A673 (cell line): ENCODE measurements at regions not wholly inside any gene's neighbourhood (a gene's known extent, or its start where the extent isn't known, plus 50 kb on each side); places are given as distances from the start of the nearest gene placed in this dataset.

Source experiments
- BruUV-seq: library from RNA; stranded (reverse); fragments of 400-500 nt; replicated peaks from 2 replicates; lab custom pipeline; 2021; lab: Mats Ljungman, UMichigan
- CTCF ChIA-PET: fragments of 300-600 bp; sonication (Branson Sonifier 250); formaldehyde crosslinking; loops from one replicate; lab custom pipeline; 2022; ENCODE audit warnings: antibody characterized with exemption; lab: Charles Lee
- POLR2A ChIA-PET: fragments of 300-600 bp; sonication (Branson Sonifier 250); formaldehyde crosslinking; loops from one replicate; lab custom pipeline; 2022; ENCODE audit warnings: antibody characterized with exemption; ENCODE audit not compliant: low non-redundant PET; lab: Charles Lee
- DNase-seq: peaks from one replicate; pipeline ENCODE4 v3.0.0-alpha.2; 2015; ENCODE audit warnings: low spot score
- H3K27ac ChIP-seq: fragments of 200-600 bp; sonication (generic); 2 replicates; pipeline ENCODE4 v1.5.1; 2016; ENCODE audit warnings: mixed run types, low read depth, mild to moderate bottlenecking, mixed read lengths, antibody characterized with exemption, low read length; ENCODE audit not compliant: poor library complexity, severe bottlenecking
- H3K27me3 ChIP-seq: fragments of 200-600 bp; sonication (generic); replicated peaks from 2 replicates; pipeline ENCODE4 v1.6.1; 2017; ENCODE audit warnings: mixed run types, low read depth, mild to moderate bottlenecking, mixed read lengths, antibody characterized with exemption, low read length; ENCODE audit not compliant: insufficient read depth, poor library complexity
- H3K36me3 ChIP-seq: fragments of 200-600 bp; sonication (generic); 2 replicates; pipeline ENCODE4 v1.6.1; 2016; ENCODE audit warnings: mixed run types, mild to moderate bottlenecking, mixed read lengths, antibody characterized with exemption, low read length; ENCODE audit not compliant: insufficient read depth, poor library complexity, severe bottlenecking
- H3K4me1 ChIP-seq: fragments of 200-600 bp; sonication (generic); 2 replicates; pipeline ENCODE4 v1.6.1; 2017; ENCODE audit warnings: mixed run types, mild to moderate bottlenecking, mixed read lengths, antibody characterized with exemption, low read length; ENCODE audit not compliant: insufficient read depth, poor library complexity, severe bottlenecking
- H3K4me3 ChIP-seq: fragments of 200-600 bp; sonication (generic); 2 replicates; pipeline ENCODE4 v1.5.1; 2016; ENCODE audit warnings: low read depth, mixed run types, mild to moderate bottlenecking, mixed read lengths, low read length; ENCODE audit not compliant: poor library complexity, severe bottlenecking
- H3K9me3 ChIP-seq: fragments of 200-600 bp; sonication (generic); 2 replicates; pipeline ENCODE4 v1.6.1; 2016; ENCODE audit warnings: mixed run types, low read depth, mild to moderate bottlenecking, mixed read lengths, antibody characterized with exemption, low read length; ENCODE audit not compliant: poor library complexity, severe bottlenecking
- CTCF ChIP-seq: fragments of 300-800, 200-600 bp; sonication (generic); conservative IDR thresholded peaks from 2 replicates; pipeline ENCODE4 v1.5.1; 2017; ENCODE audit warnings: low read depth, mild to moderate bottlenecking, antibody characterized with exemption, low read length, moderate library complexity, mixed read lengths
- EZH2 ChIP-seq: fragments of 200-600 bp; sonication (generic); IDR thresholded peaks from 2 replicates; pipeline ENCODE4 v1.6.1; 2017; ENCODE audit warnings: borderline replicate concordance, low read depth, mild to moderate bottlenecking, mixed read lengths, antibody characterized with exemption, low read length; ENCODE audit not compliant: poor library complexity, severe bottlenecking
- intact Hi-C: fragments of 100-400 bp; cut with micrococcal nuclease; formaldehyde crosslinking; loops from one replicate; pipeline ENCODE4 v1.10.0; 2022; ENCODE audit not compliant: unreplicated experiment

- H3K27ac ChIP-seq = no peak overlapping the region
- no peak for TF ChIP-seq CTCF
- no peak for TF ChIP-seq EZH2
- CTCF ChIA-PET = no interaction called here
- H3K4me1 ChIP-seq = no peaks in the 10 kb centered on the region
- H3K4me3 ChIP-seq = no peak overlapping the region
- intact Hi-C loops = no loop called here
- no peaks in the 10 kb centered on the region for H3K36me3 ChIP-seq
- BruUV-seq = no TSS peak
- no peaks in the 10 kb centered on the region for H3K27me3 ChIP-seq
- H3K9me3 ChIP-seq = no peaks in the 10 kb centered on the region
- no peak for DNase-seq
- POLR2A ChIA-PET = no interaction called here
Observed at GRCh38 chr2:239579524-239580198, 178.8 kb upstream of the HDAC4 start.

- no peak overlapping the region for H3K27ac ChIP-seq
- ChIA-PET POLR2A (no interaction called here), CTCF (no interaction called here)
- DNase-seq = no peak
- no peaks in the 10 kb centered on the region for H3K4me1 ChIP-seq
- H3K4me3 ChIP-seq = no peak overlapping the region
- H3K36me3 ChIP-seq = no peaks in the 10 kb centered on the region
- BruUV-seq = no TSS peak
- intact Hi-C loops = no loop called here
- no peaks in the 10 kb centered on the region for H3K27me3 ChIP-seq
- H3K9me3 ChIP-seq = no peaks in the 10 kb centered on the region
- TF ChIP-seq CTCF (no peak), EZH2 (no peak)
Observed at GRCh38 chr2:239579081-239579480, 178.3 kb upstream of the HDAC4 start.

GRCh38 chr2:239578381-239578780, 177.6 kb upstream of the HDAC4 start:
- DNase-seq = no peak
- CTCF ChIA-PET = no interaction called here
- H3K27me3 ChIP-seq = no peaks in the 10 kb centered on the region
- BruUV-seq = no TSS peak
- H3K27ac ChIP-seq = no peak overlapping the region
- no peaks in the 10 kb centered on the region for H3K4me1 ChIP-seq
- POLR2A ChIA-PET = no interaction called here
- H3K4me3 ChIP-seq = no peak overlapping the region
- H3K9me3 ChIP-seq = no peaks in the 10 kb centered on the region
- intact Hi-C loops = no loop called here
- H3K36me3 ChIP-seq = no peaks in the 10 kb centered on the region
- TF ChIP-seq CTCF (no peak), EZH2 (no peak)
